GM18505 (cell line): ENCODE measurements at regions not wholly inside any gene's neighbourhood (a gene's known extent, or its start where the extent isn't known, plus 50 kb on each side); places are given as distances from the start of the nearest gene placed in this dataset.

ENCODE experiments used
- ATAC-seq: cut with Tn5 transposase; IDR thresholded peaks from one replicate; pipeline ENCODE4 v1.9.1; 2021; ENCODE audit not compliant: unreplicated experiment
- POLR2A ChIP-seq: IDR thresholded peaks from 4 replicates; pipeline ENCODE4 v1.6.1; 2011; ENCODE audit warnings: borderline replicate concordance; ENCODE audit not compliant: insufficient read depth, insufficient read length; ENCODE audit errors: extremely low read depth

GRCh38 chr1:234708700-234709395 is 98.9 kb upstream of the IRF2BP2 start:
- TF ChIP-seq POLR2A = no peak
- ATAC-seq = no peak

- TF ChIP-seq POLR2A = no peak
- no peak for ATAC-seq
These were observed 97.7 kb upstream of the IRF2BP2 start for GRCh38 chr1:234707641-234708040.

- ATAC-seq = no peak
- TF ChIP-seq POLR2A = no peak
These were observed 97.0 kb upstream of the IRF2BP2 start for GRCh38 chr1:234706931-234707330.

- no peak for TF ChIP-seq POLR2A
- no peak for ATAC-seq
These were observed 96.2 kb upstream of the IRF2BP2 start for GRCh38 chr1:234706199-234706598.

- no peak for ATAC-seq
- no peak for TF ChIP-seq POLR2A
These were observed 95.6 kb upstream of the IRF2BP2 start for GRCh38 chr1:234705615-234706014.

- no peak for ATAC-seq
- no peak for TF ChIP-seq POLR2A
These were observed 94.3 kb upstream of the IRF2BP2 start for GRCh38 chr1:234704106-234704887.

GRCh38 chr1:234702342-234703000 is 92.5 kb upstream of the IRF2BP2 start:
- no peak for ATAC-seq
- no peak for TF ChIP-seq POLR2A

- TF ChIP-seq POLR2A = no peak
- ATAC-seq = no peak
These were observed 91.9 kb upstream of the IRF2BP2 start for GRCh38 chr1:234701737-234702341.

GRCh38 chr1:234699795-234700665 is 90.1 kb upstream of the IRF2BP2 start:
- ATAC-seq = peak; percentile 63

GRCh38 chr1:234698686-234699085 is 88.7 kb upstream of the IRF2BP2 start:
- ATAC-seq = no peak
- TF ChIP-seq POLR2A = no peak

More at GRCh38 chr1:234699795-234700665, 90.1 kb upstream of the IRF2BP2 start:
- TF ChIP-seq POLR2A = no peak

- TF ChIP-seq POLR2A = no peak
- ATAC-seq = no peak
These were observed 87.8 kb upstream of the IRF2BP2 start for GRCh38 chr1:234697741-234698140.

GRCh38 chr1:234697015-234697414 is 87.0 kb upstream of the IRF2BP2 start:
- ATAC-seq = no peak

GRCh38 chr1:234696148-234696576 is 86.2 kb upstream of the IRF2BP2 start:
- no peak for ATAC-seq

More at GRCh38 chr1:234697015-234697414, 87.0 kb upstream of the IRF2BP2 start:
- TF ChIP-seq POLR2A = no peak

GRCh38 chr1:234694661-234695060 is 84.7 kb upstream of the IRF2BP2 start:
- no peak for TF ChIP-seq POLR2A

More at GRCh38 chr1:234696148-234696576, 86.2 kb upstream of the IRF2BP2 start:
- TF ChIP-seq POLR2A = no peak

More at GRCh38 chr1:234694661-234695060, 84.7 kb upstream of the IRF2BP2 start:
- no peak for ATAC-seq
